A172 (cell line): ENCODE measurements at regions not wholly inside any gene's neighbourhood (a gene's known extent, or its start where the extent isn't known, plus 50 kb on each side); places are given as distances from the start of the nearest gene placed in this dataset.

Source experiments
- DNase-seq: peaks from one replicate; pipeline ENCODE4 v3.0.0-alpha.2; 2015; ENCODE audit warnings: low spot score

- no peak for DNase-seq
Measured at GRCh38 chr4:14096396-14096965, 469.0 kb upstream of the BOD1L1 start.

- DNase-seq = no peak
Measured at GRCh38 chr4:14100349-14100748, 472.8 kb upstream of the BOD1L1 start.

GRCh38 chr4:14110407-14110806, 482.9 kb upstream of the BOD1L1 start:
- DNase-seq = peak; percentile 22

GRCh38 chr4:14111730-14112181, 484.2 kb upstream of the BOD1L1 start:
- peak; percentile 36 for DNase-seq

GRCh38 chr4:14115106-14115505, 487.6 kb upstream of the BOD1L1 start:
- DNase-seq = no peak

GRCh38 chr4:14117575-14118238, 490.2 kb upstream of the BOD1L1 start:
- no peak for DNase-seq

- no peak for DNase-seq
Measured at GRCh38 chr4:14124816-14125215, 497.3 kb upstream of the BOD1L1 start.

- DNase-seq = no peak
Measured at GRCh38 chr4:14125375-14126129, 498.0 kb upstream of the BOD1L1 start.

GRCh38 chr4:14130551-14130950, 503.0 kb upstream of the BOD1L1 start:
- DNase-seq = no peak

- no peak for DNase-seq
Measured at GRCh38 chr4:14131335-14131734, 503.8 kb upstream of the BOD1L1 start.

- no peak for DNase-seq
Measured at GRCh38 chr4:14132301-14132700, 504.8 kb upstream of the BOD1L1 start.

GRCh38 chr4:14138106-14138505, 510.6 kb upstream of the BOD1L1 start:
- no peak for DNase-seq

- DNase-seq = no peak
Measured at GRCh38 chr4:14143892-14144291, 516.4 kb upstream of the BOD1L1 start.

- no peak for DNase-seq
Measured at GRCh38 chr4:14149176-14150053, 521.9 kb upstream of the BOD1L1 start.

GRCh38 chr4:14151101-14151500, 523.6 kb upstream of the BOD1L1 start:
- no peak for DNase-seq

- no peak for DNase-seq
Measured at GRCh38 chr4:14152834-14153519, 525.5 kb upstream of the BOD1L1 start.

- no peak for DNase-seq
Measured at GRCh38 chr4:14155803-14156202, 528.3 kb upstream of the BOD1L1 start.

- DNase-seq = no peak
Measured at GRCh38 chr4:14157262-14157661, 529.7 kb upstream of the BOD1L1 start.

GRCh38 chr4:14165222-14165920, 537.8 kb upstream of the BOD1L1 start:
- no peak for DNase-seq

- no peak for DNase-seq
Measured at GRCh38 chr4:14167876-14168510, 540.5 kb upstream of the BOD1L1 start.
